ENCODE measurements at regions not wholly inside any gene's neighbourhood (a gene's known extent, or its start where the extent isn't known, plus 50 kb on each side); places are given as distances from the start of the nearest gene placed in this dataset.

GRCh38 chr6:119960456-119960855 lies 610.9 kb upstream of the MAN1A1 start:
- Histone ChIP-seq H3F3A (ENCODE audit: insufficient read depth) (no peaks in the 10 kb centered on the region), H4K20me1 (ENCODE audit: insufficient read depth) (no peaks in the 10 kb centered on the region), H3K27me3 (replicated peaks; ENCODE audit: insufficient read depth) (no peaks in the 10 kb centered on the region), H3K4me3 (no peak overlapping the region), H3K9me3 (ENCODE audit: low read depth) (no peaks in the 10 kb centered on the region), H3K9me2 (ENCODE audit: insufficient read depth) (no peaks in the 10 kb centered on the region), H3K9ac (no peak overlapping the region), H3K4me2 (ENCODE audit: unreplicated experiment) (no peak overlapping the region), H3K36me3 (ENCODE audit: low read depth) (no peaks in the 10 kb centered on the region), H2AFZ (no peak overlapping the region), H3K4me1 (ENCODE audit: insufficient read depth) (no peaks in the 10 kb centered on the region), H3K79me2 (ENCODE audit: insufficient read depth) (no peaks in the 10 kb centered on the region), H3K27ac (no peak overlapping the region)
- 37 to 48% methylated on average over 5 of the region's 5 CpGs for WGBS, 2 experiments (ENCODE audit: low coverage in 1 of 2, low lambda C conversion rate in 2 of 2, missing lambda C conversion rate in 2 of 2)
- no peak for DNase-seq
- TF ChIP-seq EZH2 (IDR thresholded peaks at IDR 0.05; ENCODE audit: insufficient read depth, poor library complexity, severe bottlenecking) (no peak), EZH2phosphoT487 (IDR thresholded peaks at IDR 0.05; ENCODE audit: insufficient read depth, low read depth) (no peak)
- in situ Hi-C loops (cut with MboI) = loop anchor here (25.0 kb wide), 1 partner anchor 598 kb away; no protein-coding TSS in a partner anchor

DNA sequence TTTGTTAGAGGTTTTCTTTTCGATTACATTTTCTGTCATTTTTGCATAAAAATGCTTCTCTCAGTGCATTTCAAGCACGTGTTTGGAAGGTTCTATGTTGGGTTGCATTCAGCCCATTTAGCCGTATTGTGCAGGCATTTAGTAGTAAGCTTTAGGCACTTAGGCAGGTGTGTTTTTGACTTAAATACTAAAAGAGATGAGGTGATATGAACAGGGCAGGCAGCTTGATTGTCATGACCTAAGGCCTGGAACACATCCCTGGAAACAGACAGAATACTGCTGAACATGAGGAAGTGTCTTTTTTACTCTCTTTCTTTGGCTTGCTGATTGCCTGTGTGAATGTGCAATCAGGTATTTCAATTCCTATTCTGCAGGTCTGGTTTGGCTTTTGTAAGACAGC lies 610.5 kb upstream of the MAN1A1 start:
- Histone ChIP-seq H3K9me2 (ENCODE audit: insufficient read depth) (no peaks in the 10 kb centered on the region), H3K27ac (no peak overlapping the region), H3K36me3 (ENCODE audit: low read depth) (no peaks in the 10 kb centered on the region), H3K4me1 (ENCODE audit: insufficient read depth) (no peaks in the 10 kb centered on the region), H3K9me3 (ENCODE audit: low read depth) (no peaks in the 10 kb centered on the region), H3K79me2 (ENCODE audit: insufficient read depth) (no peaks in the 10 kb centered on the region), H3K4me2 (ENCODE audit: unreplicated experiment) (no peak overlapping the region), H3K9ac (no peak overlapping the region), H3K27me3 (replicated peaks; ENCODE audit: insufficient read depth) (no peaks in the 10 kb centered on the region), H3K4me3 (no peak overlapping the region), H2AFZ (no peak overlapping the region), H4K20me1 (ENCODE audit: insufficient read depth) (no peaks in the 10 kb centered on the region), H3F3A (ENCODE audit: insufficient read depth) (no peaks in the 10 kb centered on the region)
- no peak for TF ChIP-seq EZH2phosphoT487 (IDR thresholded peaks at IDR 0.05; ENCODE audit: insufficient read depth, low read depth)
- TF ChIP-seq EZH2 (IDR thresholded peaks at IDR 0.05; ENCODE audit: insufficient read depth, poor library complexity, severe bottlenecking) = no peak
- in situ Hi-C loops (cut with MboI) = loop anchor here (25.0 kb wide), 1 partner anchor 598 kb away; no protein-coding TSS in a partner anchor
- 28 to 35% methylated on average over 3 of the region's 3 CpGs for WGBS, 2 experiments (ENCODE audit: low coverage in 1 of 2, low lambda C conversion rate in 2 of 2, missing lambda C conversion rate in 2 of 2)
- DNase-seq = no peak

- no peak overlapping the region for H3K27ac ChIP-seq
These were observed 607.6 kb upstream of the MAN1A1 start for GRCh38 chr6:119957195-119957594.

DNA sequence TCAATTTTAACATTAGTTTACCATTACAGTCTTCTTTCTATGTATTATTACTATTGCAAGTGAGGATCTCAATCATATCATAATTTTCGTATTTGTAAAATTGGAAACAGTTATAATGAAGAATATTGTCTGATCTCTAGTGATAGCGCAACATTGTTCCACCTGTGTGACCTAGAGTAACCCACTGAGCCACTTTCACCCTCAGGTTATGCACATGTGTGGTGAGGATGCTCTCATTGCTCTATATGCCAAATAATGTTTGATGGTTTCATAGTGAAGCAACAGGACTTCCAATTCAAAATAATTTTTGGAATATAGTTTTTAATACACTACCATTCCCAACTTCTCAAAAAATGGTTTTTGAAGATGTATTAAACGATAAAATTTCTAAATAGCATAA lies 603.1 kb upstream of the MAN1A1 start:
- no peak overlapping the region for H3K4me2 ChIP-seq (ENCODE audit: unreplicated experiment)
- H4K20me1 ChIP-seq (ENCODE audit: insufficient read depth) = no peaks in the 10 kb centered on the region
- no peaks in the 10 kb centered on the region for H3K36me3 ChIP-seq (ENCODE audit: low read depth)
- in situ Hi-C loops (cut with MboI) = loop anchor here (25.0 kb wide), 1 partner anchor 590 kb away; no protein-coding TSS in a partner anchor
- no peaks in the 10 kb centered on the region for H3K9me2 ChIP-seq (ENCODE audit: insufficient read depth)
- H3K27ac ChIP-seq = no peak overlapping the region
- no peaks in the 10 kb centered on the region for H3K27me3 ChIP-seq (replicated peaks; ENCODE audit: insufficient read depth)
- no peak for TF ChIP-seq EZH2phosphoT487 (IDR thresholded peaks at IDR 0.05; ENCODE audit: insufficient read depth, low read depth)
- no peak for TF ChIP-seq EZH2 (IDR thresholded peaks at IDR 0.05; ENCODE audit: insufficient read depth, poor library complexity, severe bottlenecking)
- H3F3A ChIP-seq (ENCODE audit: insufficient read depth) = no peaks in the 10 kb centered on the region
- DNase-seq = no peak
- H3K9me3 ChIP-seq (ENCODE audit: low read depth) = no peaks in the 10 kb centered on the region
- 41 to 43% methylated on average over 3 of the region's 3 CpGs for WGBS, 2 experiments (ENCODE audit: low coverage in 1 of 2, low lambda C conversion rate in 2 of 2, missing lambda C conversion rate in 2 of 2)
- no peak overlapping the region for H3K9ac ChIP-seq
- H3K79me2 ChIP-seq (ENCODE audit: insufficient read depth) = no peaks in the 10 kb centered on the region
- no peak overlapping the region for H3K4me3 ChIP-seq
- no peak overlapping the region for H2AFZ ChIP-seq
- no peaks in the 10 kb centered on the region for H3K4me1 ChIP-seq (ENCODE audit: insufficient read depth)

More at GRCh38 chr6:119957195-119957594, 607.6 kb upstream of the MAN1A1 start:
- H3K9me2 ChIP-seq (ENCODE audit: insufficient read depth) = no peaks in the 10 kb centered on the region
- no peak overlapping the region for H2AFZ ChIP-seq
- no peaks in the 10 kb centered on the region for H3K4me1 ChIP-seq (ENCODE audit: insufficient read depth)
- TF ChIP-seq EZH2 (IDR thresholded peaks at IDR 0.05; ENCODE audit: insufficient read depth, poor library complexity, severe bottlenecking) = no peak
- no peak for TF ChIP-seq EZH2phosphoT487 (IDR thresholded peaks at IDR 0.05; ENCODE audit: insufficient read depth, low read depth)
- in situ Hi-C loops (cut with MboI) = loop anchor here (25.0 kb wide), 1 partner anchor 595 kb away; no protein-coding TSS in a partner anchor
- no peaks in the 10 kb centered on the region for H4K20me1 ChIP-seq (ENCODE audit: insufficient read depth)
- H3K36me3 ChIP-seq (ENCODE audit: low read depth) = no peaks in the 10 kb centered on the region
- H3K4me3 ChIP-seq = no peak overlapping the region
- H3K79me2 ChIP-seq (ENCODE audit: insufficient read depth) = no peaks in the 10 kb centered on the region
- H3K27me3 ChIP-seq (replicated peaks; ENCODE audit: insufficient read depth) = no peaks in the 10 kb centered on the region
- no peak overlapping the region for H3K9ac ChIP-seq
- WGBS, 2 experiments (ENCODE audit: low coverage in 1 of 2, low lambda C conversion rate in 2 of 2, missing lambda C conversion rate in 2 of 2) = 65% methylated on average over 3 of the region's 3 CpGs
- DNase-seq = no peak
- no peaks in the 10 kb centered on the region for H3F3A ChIP-seq (ENCODE audit: insufficient read depth)
- H3K9me3 ChIP-seq (ENCODE audit: low read depth) = no peaks in the 10 kb centered on the region
- H3K4me2 ChIP-seq (ENCODE audit: unreplicated experiment) = no peak overlapping the region

- no peaks in the 10 kb centered on the region for H3K79me2 ChIP-seq (ENCODE audit: insufficient read depth)
- no peaks in the 10 kb centered on the region for H3K36me3 ChIP-seq (ENCODE audit: low read depth)
- H3F3A ChIP-seq (ENCODE audit: insufficient read depth) = no peaks in the 10 kb centered on the region
- H4K20me1 ChIP-seq (ENCODE audit: insufficient read depth) = no peaks in the 10 kb centered on the region
- DNase-seq = no peak
- no peaks in the 10 kb centered on the region for H3K4me1 ChIP-seq (ENCODE audit: insufficient read depth)
- no peak overlapping the region for H3K27ac ChIP-seq
- no peaks in the 10 kb centered on the region for H3K9me3 ChIP-seq (ENCODE audit: low read depth)
- no peak overlapping the region for H3K4me2 ChIP-seq (ENCODE audit: unreplicated experiment)
- in situ Hi-C loops (cut with MboI) = loop anchor here (25.0 kb wide), 1 partner anchor 588 kb away; no protein-coding TSS in a partner anchor
- H3K9me2 ChIP-seq (ENCODE audit: insufficient read depth) = no peaks in the 10 kb centered on the region
- TF ChIP-seq EZH2 (IDR thresholded peaks at IDR 0.05; ENCODE audit: insufficient read depth, poor library complexity, severe bottlenecking) (no peak), EZH2phosphoT487 (IDR thresholded peaks at IDR 0.05; ENCODE audit: insufficient read depth, low read depth) (no peak)
- no peak overlapping the region for H3K4me3 ChIP-seq
- H2AFZ ChIP-seq = no peak overlapping the region
- H3K27me3 ChIP-seq (replicated peaks; ENCODE audit: insufficient read depth) = no peaks in the 10 kb centered on the region
- no peak overlapping the region for H3K9ac ChIP-seq
These were observed 601.1 kb upstream of the MAN1A1 start for GRCh38 chr6:119950681-119951080.
